ENCODE measurements at regions not wholly inside any gene's neighbourhood (a gene's known extent, or its start where the extent isn't known, plus 50 kb on each side); places are given as distances from the start of the nearest gene placed in this dataset.

- TF ChIP-seq, protein P1, sequence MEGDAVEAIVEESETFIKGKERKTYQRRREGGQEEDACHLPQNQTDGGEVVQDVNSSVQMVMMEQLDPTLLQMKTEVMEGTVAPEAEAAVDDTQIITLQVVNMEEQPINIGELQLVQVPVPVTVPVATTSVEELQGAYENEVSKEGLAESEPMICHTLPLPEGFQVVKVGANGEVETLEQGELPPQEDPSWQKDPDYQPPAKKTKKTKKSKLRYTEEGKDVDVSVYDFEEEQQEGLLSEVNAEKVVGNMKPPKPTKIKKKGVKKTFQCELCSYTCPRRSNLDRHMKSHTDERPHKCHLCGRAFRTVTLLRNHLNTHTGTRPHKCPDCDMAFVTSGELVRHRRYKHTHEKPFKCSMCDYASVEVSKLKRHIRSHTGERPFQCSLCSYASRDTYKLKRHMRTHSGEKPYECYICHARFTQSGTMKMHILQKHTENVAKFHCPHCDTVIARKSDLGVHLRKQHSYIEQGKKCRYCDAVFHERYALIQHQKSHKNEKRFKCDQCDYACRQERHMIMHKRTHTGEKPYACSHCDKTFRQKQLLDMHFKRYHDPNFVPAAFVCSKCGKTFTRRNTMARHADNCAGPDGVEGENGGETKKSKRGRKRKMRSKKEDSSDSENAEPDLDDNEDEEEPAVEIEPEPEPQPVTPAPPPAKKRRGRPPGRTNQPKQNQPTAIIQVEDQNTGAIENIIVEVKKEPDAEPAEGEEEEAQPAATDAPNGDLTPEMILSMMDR (tag by site-specific recombination; IDR thresholded peaks at IDR 0.05), result no peak
- no peak for TF ChIP-seq HOXD13 (CRISPR knock-in tag; IDR thresholded peaks at IDR 0.05; ENCODE audit: borderline replicate concordance)
- no peak for TF ChIP-seq ZNF580 (tag by site-specific recombination; IDR thresholded peaks at IDR 0.05)
- no peak for TF ChIP-seq TCF7L2 (IDR thresholded peaks at IDR 0.05; ENCODE audit: borderline replicate concordance, low read depth, low read length)
- TF ChIP-seq YY1 (tag by site-specific recombination; IDR thresholded peaks at IDR 0.05), result no peak
- TF ChIP-seq ZNF404 (tag by site-specific recombination; IDR thresholded peaks at IDR 0.05), result no peak
- TF ChIP-seq, protein P2, sequence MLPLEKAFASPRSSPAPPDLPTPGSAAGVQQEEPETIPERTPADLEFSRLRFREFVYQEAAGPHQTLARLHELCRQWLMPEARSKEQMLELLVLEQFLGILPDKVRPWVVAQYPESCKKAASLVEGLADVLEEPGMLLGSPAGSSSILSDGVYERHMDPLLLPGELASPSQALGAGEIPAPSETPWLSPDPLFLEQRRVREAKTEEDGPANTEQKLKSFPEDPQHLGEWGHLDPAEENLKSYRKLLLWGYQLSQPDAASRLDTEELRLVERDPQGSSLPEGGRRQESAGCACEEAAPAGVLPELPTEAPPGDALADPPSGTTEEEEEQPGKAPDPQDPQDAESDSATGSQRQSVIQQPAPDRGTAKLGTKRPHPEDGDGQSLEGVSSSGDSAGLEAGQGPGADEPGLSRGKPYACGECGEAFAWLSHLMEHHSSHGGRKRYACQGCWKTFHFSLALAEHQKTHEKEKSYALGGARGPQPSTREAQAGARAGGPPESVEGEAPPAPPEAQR (tag by site-specific recombination; IDR thresholded peaks at IDR 0.05), result no peak
These were observed 56.1 kb upstream of the NFE2L2 start for GRCh38 chr2:177320596-177320995.
